Smooth muscle cell (in vitro differentiated cells): ENCODE measurements at regions not wholly inside any gene's neighbourhood (a gene's known extent, or its start where the extent isn't known, plus 50 kb on each side); places are given as distances from the start of the nearest gene placed in this dataset.

Experiments
- DNase-seq: peaks from one replicate; lab custom pipeline; 2025; ENCODE audit not compliant: unreplicated experiment; lab: John Stamatoyannopoulos, UW
- H2AFZ ChIP-seq: fragments of 200-600 bp; sonication (generic); 2 replicates; pipeline ENCODE4 v1.6.0; 2016; ENCODE audit warnings: antibody characterized with exemption, low read depth, mild to moderate bottlenecking
- H3F3A ChIP-seq: fragments of 200-600 bp; sonication (generic); 2 replicates; pipeline ENCODE4 v1.6.0; 2017; ENCODE audit warnings: antibody characterized with exemption, low read depth
- H3K27ac ChIP-seq: fragments of 200-600 bp; sonication (generic); 2 replicates; pipeline ENCODE4 v1.5.1; 2016; ENCODE audit warnings: low read depth, mild to moderate bottlenecking
- H3K27me3 ChIP-seq: fragments of 200-600 bp; sonication (generic); 2 replicates; pipeline ENCODE4 v1.6.1; 2016; ENCODE audit warnings: low read depth, mild to moderate bottlenecking
- H3K36me3 ChIP-seq: fragments of 200-600 bp; sonication (generic); 2 replicates; pipeline ENCODE4 v1.5.1; 2016; ENCODE audit warnings: low read depth
- H3K4me1 ChIP-seq: fragments of 200-600 bp; sonication (generic); 2 replicates; pipeline ENCODE4 v1.5.1; 2016; ENCODE audit warnings: low read depth
- H3K4me2 ChIP-seq: fragments of 200-600 bp; sonication (generic); 2 replicates; pipeline ENCODE4 v1.6.0; 2016; ENCODE audit warnings: mild to moderate bottlenecking
- H3K4me3 ChIP-seq: fragments of 200-600 bp; sonication (generic); 2 replicates; pipeline ENCODE4 v1.5.1; 2016; ENCODE audit warnings: mild to moderate bottlenecking
- H3K79me2 ChIP-seq: fragments of 200-600 bp; sonication (generic); 2 replicates; pipeline ENCODE4 v1.6.0; 2016; ENCODE audit warnings: low read depth, mild to moderate bottlenecking
- H3K9ac ChIP-seq: fragments of 200-600 bp; sonication (generic); 2 replicates; pipeline ENCODE4 v1.6.0; 2016; ENCODE audit warnings: low read depth
- H3K9me3 ChIP-seq: fragments of 200-600 bp; sonication (generic); replicated peaks from 2 replicates; pipeline ENCODE4 v1.5.1; 2016; ENCODE audit warnings: low read depth
- H4K20me1 ChIP-seq: fragments of 200-600 bp; sonication (generic); 2 replicates; pipeline ENCODE4 v1.6.0; 2016; ENCODE audit warnings: low read depth
- WGBS: methylation state at CpG from one replicate; pipeline ENCODE4 v1.1.7; 2016; ENCODE audit warnings: low lambda C conversion rate; 5-methylcytosine and 5-hydroxymethylcytosine counted together
- TF ChIP-seq, protein P1 (sequence below): fragments of 200-600 bp; sonication (generic); IDR thresholded peaks from 2 replicates; pipeline ENCODE4 v1.5.1; 2017; ENCODE audit warnings: borderline replicate concordance, mild to moderate bottlenecking, antibody characterized with exemption; ENCODE audit not compliant: insufficient read depth, poor library complexity, severe bottlenecking

DNA sequence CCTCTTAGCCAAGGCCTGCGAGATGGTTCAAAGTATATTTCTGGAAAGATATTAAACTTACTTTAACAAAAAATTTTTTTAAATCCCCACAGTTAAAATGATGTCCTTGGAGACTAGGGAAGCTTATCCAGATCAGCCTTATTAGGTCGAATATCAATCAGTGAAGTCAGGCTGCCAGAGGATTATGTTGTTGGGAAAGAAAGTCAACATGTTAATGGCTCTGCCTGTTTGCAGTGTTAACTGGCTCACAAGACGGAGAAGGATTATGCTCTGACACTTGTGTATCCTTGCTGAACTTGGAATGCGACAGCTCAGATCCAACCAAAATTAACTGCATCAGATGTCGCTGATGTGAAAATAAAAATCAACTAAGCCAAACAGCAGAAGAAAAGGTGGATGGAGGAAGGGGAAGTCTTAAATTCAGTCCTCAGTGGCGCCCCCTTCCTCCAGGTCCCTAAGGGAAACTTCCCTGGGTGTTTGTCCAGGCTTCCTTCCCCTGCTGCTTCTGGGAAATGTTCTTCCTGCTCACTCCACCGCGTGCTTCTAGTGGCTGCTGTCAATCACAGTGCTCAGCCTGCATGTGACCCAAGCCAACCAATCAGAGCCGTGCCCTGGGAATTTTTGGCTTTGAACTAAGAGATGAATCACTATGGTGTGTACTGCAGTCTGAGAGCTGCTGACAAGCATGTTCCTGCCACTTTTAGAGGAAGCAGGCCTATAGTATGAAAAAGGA is 690.4 kb upstream of the NRP1 start:
- TF ChIP-seq, protein P1, sequence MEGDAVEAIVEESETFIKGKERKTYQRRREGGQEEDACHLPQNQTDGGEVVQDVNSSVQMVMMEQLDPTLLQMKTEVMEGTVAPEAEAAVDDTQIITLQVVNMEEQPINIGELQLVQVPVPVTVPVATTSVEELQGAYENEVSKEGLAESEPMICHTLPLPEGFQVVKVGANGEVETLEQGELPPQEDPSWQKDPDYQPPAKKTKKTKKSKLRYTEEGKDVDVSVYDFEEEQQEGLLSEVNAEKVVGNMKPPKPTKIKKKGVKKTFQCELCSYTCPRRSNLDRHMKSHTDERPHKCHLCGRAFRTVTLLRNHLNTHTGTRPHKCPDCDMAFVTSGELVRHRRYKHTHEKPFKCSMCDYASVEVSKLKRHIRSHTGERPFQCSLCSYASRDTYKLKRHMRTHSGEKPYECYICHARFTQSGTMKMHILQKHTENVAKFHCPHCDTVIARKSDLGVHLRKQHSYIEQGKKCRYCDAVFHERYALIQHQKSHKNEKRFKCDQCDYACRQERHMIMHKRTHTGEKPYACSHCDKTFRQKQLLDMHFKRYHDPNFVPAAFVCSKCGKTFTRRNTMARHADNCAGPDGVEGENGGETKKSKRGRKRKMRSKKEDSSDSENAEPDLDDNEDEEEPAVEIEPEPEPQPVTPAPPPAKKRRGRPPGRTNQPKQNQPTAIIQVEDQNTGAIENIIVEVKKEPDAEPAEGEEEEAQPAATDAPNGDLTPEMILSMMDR, result peak; percentile 16
- H3K79me2 ChIP-seq, result no peaks in the 10 kb centered on the region
- no peak overlapping the region for H3K4me3 ChIP-seq
- H3K4me2 ChIP-seq, result no peak overlapping the region
- H3K27me3 ChIP-seq, result no peaks in the 10 kb centered on the region
- no peak overlapping the region for H3K9ac ChIP-seq
- no peaks in the 10 kb centered on the region for H4K20me1 ChIP-seq
- no peaks in the 10 kb centered on the region for H3F3A ChIP-seq
- no peak for DNase-seq
- no peaks in the 10 kb centered on the region for H3K9me3 ChIP-seq
- H3K4me1 ChIP-seq, result no peaks in the 10 kb centered on the region
- no peak overlapping the region for H3K27ac ChIP-seq
- 77% methylated on average over 9 of the region's 9 CpGs for WGBS
- H2AFZ ChIP-seq, result no peak overlapping the region
- H3K36me3 ChIP-seq, result no peaks in the 10 kb centered on the region

DNA sequence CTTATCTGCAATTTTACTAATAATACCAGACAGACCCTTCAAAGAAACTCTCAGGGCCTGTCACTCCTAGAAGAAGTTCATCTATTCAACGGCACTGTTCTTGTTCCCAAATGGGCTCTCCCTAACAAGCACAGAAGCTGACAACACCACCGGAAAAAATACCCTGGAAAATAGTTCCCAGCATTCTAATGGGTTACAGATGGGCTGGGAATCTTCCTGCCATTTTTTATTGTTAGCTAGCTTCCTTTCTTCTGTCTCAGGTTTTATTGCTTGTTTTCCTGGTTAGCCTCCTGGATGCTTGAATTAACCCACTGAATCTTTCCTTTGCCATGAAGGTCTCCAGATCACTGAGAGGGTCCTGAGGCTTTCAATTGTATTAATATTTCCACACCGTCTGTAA is 689.8 kb upstream of the NRP1 start:
- no peak for DNase-seq

DNA sequence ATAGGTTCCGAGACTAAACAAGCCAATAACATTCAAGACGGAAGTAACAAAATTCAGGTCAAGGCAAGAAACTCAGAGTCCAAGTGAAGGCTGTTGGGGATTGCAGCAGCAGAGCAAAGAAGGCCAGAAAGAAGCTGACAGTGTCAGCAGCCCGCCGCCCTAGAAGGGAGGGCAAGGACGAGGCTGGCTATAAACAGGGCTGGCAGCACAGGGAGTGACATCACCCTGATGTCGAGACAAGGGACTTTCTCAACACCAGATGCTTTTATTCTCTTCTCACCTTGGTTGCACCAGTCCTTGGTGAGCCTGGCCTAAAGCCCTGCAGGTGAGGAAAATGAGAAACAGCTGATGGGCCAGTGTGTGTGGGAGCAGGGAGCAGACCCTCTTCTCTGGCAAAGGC is 687.7 kb upstream of the NRP1 start:
- H3K36me3 ChIP-seq, result no peaks in the 10 kb centered on the region
- no peak overlapping the region for H3K4me2 ChIP-seq
- DNase-seq, result no peak
- no peaks in the 10 kb centered on the region for H3K4me1 ChIP-seq
- no peaks in the 10 kb centered on the region for H3K79me2 ChIP-seq
- H3K4me3 ChIP-seq, result no peak overlapping the region
- H3F3A ChIP-seq, result no peaks in the 10 kb centered on the region
- no peak overlapping the region for H3K9ac ChIP-seq
- H2AFZ ChIP-seq, result no peak overlapping the region
- no peaks in the 10 kb centered on the region for H3K9me3 ChIP-seq
- H4K20me1 ChIP-seq, result no peaks in the 10 kb centered on the region
- 82% methylated on average over 6 of the region's 6 CpGs for WGBS
- H3K27me3 ChIP-seq, result no peaks in the 10 kb centered on the region
- no peak overlapping the region for H3K27ac ChIP-seq
- TF ChIP-seq, protein P1, result no peak

More for the DNA sequence above, 689.8 kb upstream of the NRP1 start:
- Histone ChIP-seq H3K9me3 (no peaks in the 10 kb centered on the region), H3K9ac (no peak overlapping the region), H3K27ac (no peak overlapping the region), H2AFZ (no peak overlapping the region), H3K36me3 (no peaks in the 10 kb centered on the region), H4K20me1 (no peaks in the 10 kb centered on the region), H3K27me3 (no peaks in the 10 kb centered on the region), H3F3A (no peaks in the 10 kb centered on the region), H3K4me3 (no peak overlapping the region), H3K4me2 (no peak overlapping the region), H3K79me2 (no peaks in the 10 kb centered on the region), H3K4me1 (no peaks in the 10 kb centered on the region)
- TF ChIP-seq, protein P1, result no peak
- 73% methylated on average over 3 of the region's 3 CpGs for WGBS

DNA sequence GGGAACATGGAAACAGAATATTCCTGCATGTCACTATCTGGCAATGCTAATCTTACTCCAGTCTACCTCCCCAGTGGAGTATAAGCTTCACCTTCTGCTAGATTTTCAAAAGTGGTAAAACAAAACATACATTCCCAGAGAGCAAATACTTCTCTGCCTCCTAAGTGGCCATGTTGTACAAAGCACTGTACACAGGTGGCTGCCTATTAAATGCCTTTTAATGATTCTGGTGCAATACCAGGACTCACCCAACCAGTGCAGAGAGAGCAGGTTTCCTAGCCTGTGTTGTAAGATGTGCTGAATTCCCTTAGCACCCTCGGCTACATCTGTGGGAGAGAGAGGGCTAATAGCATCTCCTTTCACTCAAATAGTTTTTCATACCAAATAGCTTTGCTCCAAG is 684.3 kb upstream of the NRP1 start:
- Histone ChIP-seq H2AFZ (no peak overlapping the region), H3K4me1 (no peaks in the 10 kb centered on the region), H3K27me3 (no peaks in the 10 kb centered on the region), H3K9me3 (no peaks in the 10 kb centered on the region), H3K4me3 (no peak overlapping the region), H3K9ac (no peak overlapping the region), H3K36me3 (no peaks in the 10 kb centered on the region), H3F3A (no peaks in the 10 kb centered on the region), H3K27ac (no peak overlapping the region), H4K20me1 (no peaks in the 10 kb centered on the region), H3K4me2 (no peak overlapping the region), H3K79me2 (no peaks in the 10 kb centered on the region)
- TF ChIP-seq, protein P1, result no peak
- WGBS, result 82% methylated on average over 1 of the region's 1 CpG
- DNase-seq, result no peak
